Lower leg skin (tissue), 3 donors: ENCODE measurements at regions not wholly inside any gene's neighbourhood (a gene's known extent, or its start where the extent isn't known, plus 50 kb on each side); places are given as distances from the start of the nearest gene placed in this dataset.

Source experiments
- CTCF ChIP-seq, 3 donors: fragments of 450-650 bp; IDR thresholded peaks; one replicate each; pipeline ENCODE4 v1.5.1; 2016; ENCODE audit warnings: antibody characterized with exemption in 3 of 3, mild to moderate bottlenecking in 3 of 3, moderate library complexity in 2 of 3
- POLR2A ChIP-seq, 2 donors: fragments of 450-650 bp; IDR thresholded peaks; one replicate each; pipeline ENCODE4 v1.6.1; 2016 to 2017; ENCODE audit warnings: antibody characterized with exemption in 2 of 2, mild to moderate bottlenecking in 1 of 2, moderate library complexity in 1 of 2

DNA sequence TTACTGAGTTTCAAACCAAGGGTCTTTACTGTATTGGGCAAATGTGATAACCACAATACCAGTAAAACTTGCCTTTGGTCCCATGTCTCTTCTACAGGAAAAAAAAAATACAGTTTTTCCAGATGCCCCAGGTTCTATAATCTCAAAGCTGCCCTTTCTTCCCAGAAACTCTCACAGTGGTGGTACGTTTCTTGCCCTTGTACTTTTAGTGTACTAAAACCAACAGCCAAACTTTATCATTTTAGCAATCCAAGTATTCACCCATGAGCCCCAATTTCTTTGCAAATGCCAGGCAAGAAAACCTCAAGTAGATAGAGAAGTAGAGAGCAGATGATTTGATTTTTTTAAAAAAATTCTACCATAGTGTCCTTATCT, 157.8 kb downstream of the OR2B2 start:
- TF ChIP-seq CTCF (IDR thresholded peaks at IDR 0.05) (no peak), POLR2A (IDR thresholded peaks at IDR 0.05) (no peak)
